ENCODE measurements at regions not wholly inside any gene's neighbourhood (a gene's known extent, or its start where the extent isn't known, plus 50 kb on each side); places are given as distances from the start of the nearest gene placed in this dataset.
A peak's percentile ranks its signal among the peaks of the same experiment; 100 is the strongest.

DNA sequence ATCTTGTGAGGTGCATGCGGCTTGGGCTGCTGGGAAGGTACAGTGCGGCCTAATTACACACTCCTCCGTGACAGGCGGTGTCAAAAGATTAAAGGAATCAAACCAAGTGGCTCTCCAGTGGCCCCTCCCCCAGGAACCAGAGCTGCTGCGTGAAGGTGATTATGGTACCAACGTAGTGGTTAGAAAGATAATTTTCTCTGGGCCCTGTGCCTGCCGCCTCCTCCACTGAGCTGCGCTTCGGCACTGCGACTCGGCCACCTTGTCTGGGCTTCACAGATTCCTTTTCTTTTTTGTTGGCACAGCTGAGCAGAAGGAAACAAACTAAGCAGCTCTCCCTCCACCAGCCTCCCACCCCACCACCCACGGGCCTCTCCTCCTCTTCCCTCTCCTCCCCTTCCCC lies 113.2 kb upstream of the SDK2 start:
- no peak for DNase-seq

DNA sequence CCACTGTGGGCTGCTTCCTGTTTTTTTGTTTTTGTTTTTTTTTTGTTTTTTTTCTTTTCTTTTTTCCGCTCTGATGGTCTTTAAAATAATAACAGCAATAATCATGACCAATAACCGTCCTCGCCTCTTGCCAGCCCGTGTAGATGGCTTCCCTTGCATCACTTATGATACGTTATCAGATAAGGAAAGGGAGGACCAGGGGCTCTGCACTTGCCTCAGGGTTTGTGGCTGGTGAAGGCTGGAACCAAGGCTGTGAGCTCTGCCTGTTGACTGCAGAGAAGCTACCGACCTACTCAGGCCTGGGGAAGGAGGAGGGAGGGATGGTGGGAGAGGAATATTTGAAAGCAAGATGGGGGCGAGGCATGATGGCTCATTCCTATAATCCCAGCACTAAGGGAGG lies 114.0 kb upstream of the SDK2 start:
- no peak for DNase-seq

DNA sequence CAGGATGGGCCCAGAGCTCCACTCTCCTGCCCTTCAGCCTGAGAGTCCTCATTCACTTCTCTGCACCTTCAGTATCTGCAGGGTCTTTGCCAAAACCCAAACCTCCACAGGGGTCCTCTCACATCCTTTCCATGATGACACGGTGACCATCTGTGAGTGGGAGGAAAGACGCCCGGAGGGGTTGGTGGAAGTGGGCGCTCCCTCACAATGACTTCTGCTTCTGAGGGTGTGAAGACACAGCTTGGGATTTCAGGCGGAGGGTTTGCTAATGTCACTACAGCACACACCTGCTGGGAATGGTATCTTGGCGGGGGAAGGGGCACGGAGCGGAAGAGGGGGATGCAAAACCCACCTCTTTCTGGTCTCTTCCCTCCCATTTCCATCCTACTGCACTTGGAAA lies 115.1 kb upstream of the SDK2 start:
- no peak for DNase-seq

DNA sequence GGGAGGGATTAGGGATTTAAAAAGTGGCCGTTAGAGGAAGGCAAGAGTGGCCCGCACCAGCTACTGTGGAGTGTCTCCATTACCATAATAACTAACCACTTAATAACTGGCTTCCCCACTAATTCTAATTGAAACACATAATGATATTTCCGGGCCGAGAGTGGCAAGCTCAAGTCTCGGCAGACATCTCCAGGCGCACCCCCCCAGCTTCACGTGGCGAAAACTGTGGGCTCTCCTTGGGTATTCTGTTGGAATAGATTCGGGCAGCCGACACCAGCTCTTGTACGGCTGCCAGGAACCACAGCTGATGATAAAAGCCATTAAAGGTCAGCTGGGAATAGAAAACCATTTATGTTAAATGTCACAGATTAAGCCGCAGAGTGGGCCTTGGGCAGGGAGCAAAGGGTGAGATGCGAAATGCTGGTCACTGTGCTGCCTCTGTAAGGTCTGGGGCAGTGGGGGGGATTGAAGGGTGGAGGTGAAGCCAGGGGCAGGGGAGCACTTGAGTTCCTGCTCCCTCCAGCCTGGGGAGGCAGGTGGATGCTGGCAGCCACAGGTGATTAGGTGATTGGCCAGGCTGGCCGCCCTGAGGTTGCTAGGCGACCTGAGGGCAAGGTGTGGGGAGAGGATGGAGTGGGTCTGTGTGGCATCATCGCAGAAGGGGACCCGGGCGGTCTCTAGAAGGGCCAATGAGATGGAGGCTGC lies 115.6 kb upstream of the SDK2 start:
- DNase-seq, result no peak

DNA sequence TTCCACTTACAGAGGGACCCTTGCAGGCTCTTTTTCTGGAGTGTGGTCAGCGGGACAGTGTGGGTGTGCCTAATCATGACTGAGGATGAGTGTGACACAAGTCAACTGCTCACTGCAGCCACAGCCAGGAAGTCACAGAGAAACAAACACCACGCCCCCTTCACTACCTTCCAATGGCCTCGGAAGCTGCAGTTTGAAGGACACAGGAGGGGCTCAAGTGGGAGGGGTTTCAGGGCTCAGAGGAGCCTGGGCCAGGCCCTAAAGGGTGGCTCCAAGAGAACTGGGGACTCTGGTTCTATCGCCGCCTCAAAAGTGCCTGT lies 116.2 kb upstream of the SDK2 start:
- DNase-seq, result no peak

DNA sequence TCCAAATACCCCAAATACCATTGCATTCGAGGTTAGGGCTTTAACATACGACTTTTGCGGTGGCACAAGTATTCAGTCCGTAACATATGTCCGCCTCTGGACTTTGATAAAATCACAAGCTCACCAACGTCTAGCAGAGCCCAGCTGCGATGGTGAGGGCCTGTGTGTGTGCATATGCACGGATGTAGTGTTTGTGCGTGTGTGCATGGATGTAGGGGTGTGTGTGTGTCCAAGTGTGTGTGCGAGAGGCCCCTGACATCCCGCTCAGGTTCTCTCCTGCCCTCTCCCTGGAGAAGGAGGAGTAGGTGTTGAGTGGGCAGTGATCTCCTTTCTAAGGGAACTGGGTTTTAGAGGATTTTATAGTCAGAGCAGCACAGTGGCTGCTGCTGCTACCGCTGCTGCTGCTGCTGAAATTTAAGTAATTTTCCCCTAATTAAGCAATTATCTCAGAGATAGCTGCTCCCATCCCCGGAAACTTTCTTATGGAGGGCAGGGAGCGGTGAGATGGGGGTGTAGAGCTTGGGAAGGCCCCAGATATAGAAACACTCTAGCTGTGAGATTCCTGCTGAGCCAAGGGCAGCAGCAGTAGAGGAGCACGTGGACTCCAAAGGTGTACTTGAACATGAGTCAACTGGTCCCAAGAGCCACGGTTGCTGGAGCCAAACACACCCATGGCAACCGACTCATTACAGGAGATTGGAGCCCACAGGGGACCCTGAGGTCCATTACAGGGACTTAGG lies 121.7 kb upstream of the SDK2 start:
- no peak for DNase-seq

DNA sequence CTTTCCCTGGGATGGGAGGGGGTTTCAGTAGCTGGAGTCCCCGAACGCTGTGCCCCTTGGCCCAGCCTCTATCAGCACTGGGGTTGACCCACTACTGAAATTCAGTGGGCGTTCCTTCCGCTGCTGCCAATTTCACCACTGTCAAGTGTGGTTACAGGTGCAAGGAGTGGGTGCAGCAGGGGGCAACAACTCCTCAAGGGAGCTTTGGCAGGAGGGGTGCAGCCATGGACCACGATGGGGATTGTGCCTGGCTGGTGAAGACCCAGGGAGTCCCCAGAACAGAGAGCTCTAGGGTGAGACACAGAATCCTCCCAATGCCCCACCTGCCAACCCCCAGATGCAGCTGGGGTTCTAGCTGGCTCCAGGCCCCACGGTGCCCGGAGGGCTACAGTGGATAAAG lies 123.5 kb upstream of the SDK2 start:
- no peak for DNase-seq

DNA sequence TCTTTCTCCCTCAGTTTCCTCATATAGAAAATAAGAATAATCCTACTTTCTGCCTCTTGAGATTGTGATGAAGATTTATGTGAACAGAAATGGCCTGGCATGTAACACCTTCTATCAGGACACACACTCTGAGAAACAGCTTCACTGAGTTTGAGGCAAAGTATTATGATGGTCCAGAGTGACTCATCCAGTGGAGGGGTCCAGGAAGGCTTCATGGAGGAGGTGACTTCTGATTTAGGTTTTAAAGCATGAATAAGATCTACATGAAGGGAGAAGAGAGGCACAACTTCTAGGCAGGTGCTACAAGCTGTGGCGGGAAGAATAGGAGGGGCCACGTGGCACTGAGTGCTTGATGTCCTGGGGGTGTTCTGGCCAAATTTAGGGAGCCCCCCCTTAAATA lies 124.4 kb upstream of the SDK2 start:
- DNase-seq, result no peak

DNA sequence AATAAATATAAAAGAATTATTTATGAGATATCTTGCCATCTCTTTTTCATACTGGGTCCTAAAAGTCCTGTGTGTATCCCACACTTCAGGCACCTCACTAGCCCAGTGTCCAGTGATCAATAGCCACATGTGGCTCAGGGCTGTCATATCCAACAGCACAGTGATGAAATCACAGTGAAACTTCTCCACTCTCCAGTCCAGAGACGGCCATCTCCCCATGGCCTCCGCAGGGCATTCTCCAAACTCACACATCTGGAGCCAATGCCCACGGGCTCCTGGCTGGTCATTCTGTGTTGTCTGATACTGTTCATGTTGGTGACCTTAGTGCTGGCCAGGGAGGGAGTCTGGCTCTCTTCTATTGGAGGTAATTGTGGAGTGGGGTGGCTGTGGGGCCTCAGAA lies 125.2 kb upstream of the SDK2 start:
- DNase-seq, result no peak

DNA sequence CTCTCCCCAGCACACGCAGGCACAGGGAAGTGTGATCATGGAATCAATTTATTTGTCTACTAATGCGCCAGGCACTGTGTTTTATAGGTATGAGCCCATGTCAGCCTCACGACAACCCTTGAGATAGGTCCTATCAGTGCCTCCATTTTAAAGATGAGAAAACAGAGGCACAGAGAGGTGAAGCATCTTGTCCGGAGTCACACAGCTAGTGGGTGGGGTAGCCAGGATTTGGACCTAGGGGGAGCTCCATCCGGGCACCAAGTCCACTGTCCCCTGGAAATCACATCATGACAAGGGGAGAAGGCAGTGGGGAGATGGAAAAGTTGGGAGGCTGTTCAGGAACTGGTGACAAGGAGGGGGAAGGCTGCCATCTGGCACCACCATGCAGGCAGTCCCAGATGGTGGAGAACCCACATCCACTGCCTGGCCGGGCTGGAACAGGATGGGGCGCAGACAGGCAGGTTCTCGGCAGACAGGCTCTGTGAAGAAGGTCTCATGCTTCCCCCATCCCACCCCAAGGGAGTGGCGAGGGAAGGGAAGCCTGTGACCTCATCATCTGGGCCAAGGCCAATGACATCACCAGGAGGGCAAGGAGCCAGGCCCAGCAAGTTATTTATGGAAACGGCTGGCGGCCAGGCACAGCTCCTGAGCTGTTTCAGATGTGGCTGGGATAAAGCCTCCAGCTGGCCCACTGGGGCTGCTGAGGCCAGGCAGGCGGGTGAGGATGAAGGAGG lies 126.0 kb upstream of the SDK2 start:
- peak; percentile 58 to 83 for DNase-seq

DNA sequence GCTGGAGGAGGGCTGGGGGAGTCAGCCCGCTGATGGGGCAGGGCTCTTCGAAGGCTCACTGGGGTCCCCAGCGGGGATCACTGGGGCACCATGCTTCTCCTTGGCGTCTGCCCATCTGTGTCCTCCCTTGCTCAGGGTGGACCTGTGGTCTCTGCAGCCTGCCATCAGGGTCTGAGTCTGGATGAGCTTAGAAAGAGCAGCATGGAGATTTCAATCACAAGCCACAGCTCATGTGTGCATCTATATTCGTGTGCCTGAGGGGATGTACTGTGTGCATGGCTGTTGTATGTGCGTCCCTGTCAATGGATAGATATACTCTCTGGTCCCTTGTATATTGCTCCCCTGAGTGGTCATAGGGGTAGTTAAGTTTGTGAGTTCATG lies 126.6 kb upstream of the SDK2 start:
- no peak for DNase-seq

DNA sequence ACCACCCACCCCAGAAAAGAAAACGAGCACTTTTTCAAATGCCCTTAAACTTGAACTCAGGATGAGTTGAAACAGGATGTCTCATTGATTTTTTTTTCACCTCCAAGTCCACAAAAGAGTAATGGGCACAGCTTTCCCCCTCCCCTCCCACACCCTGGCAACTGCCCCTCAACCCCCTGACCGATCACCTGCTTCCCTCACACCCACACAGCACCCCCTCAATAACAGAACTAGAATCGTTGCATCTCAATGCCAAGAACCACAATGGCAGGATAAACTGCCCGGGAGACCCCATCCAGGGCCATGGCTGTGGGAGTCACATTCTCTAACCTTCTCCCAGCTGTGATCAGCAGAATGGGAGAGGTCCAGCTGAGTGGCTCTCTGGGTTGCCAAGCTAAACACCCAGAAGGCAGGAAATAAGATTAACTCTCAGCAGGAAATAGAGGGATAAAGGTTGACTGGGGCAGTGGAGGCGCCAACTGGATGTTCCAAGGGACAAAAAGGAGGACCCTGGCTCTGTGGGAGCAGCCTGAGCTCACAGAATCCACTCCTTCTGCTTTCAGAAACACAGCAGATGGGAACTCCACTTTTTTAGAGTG lies 128.0 kb upstream of the SDK2 start:
- DNase-seq, result no peak

DNA sequence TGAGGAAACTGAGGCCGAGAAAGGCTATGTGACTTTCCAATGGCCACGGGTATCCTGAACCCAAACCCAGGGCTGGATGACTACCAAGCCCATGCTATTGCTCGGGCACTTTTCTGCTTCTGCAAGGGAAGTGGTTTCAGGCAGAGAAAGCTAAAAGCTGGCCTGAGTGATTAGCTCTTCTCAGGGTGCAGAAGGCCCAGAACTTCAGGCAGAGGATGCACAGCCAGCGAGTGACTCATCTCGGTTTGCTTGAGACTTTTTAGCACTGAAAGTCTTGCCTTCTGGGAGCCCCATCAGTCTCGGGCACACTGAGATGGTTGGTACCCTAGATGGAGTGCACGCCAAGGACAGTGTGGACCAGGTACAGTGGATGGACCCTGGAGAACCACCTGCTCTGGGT lies 129.5 kb upstream of the SDK2 start:
- no peak for DNase-seq

DNA sequence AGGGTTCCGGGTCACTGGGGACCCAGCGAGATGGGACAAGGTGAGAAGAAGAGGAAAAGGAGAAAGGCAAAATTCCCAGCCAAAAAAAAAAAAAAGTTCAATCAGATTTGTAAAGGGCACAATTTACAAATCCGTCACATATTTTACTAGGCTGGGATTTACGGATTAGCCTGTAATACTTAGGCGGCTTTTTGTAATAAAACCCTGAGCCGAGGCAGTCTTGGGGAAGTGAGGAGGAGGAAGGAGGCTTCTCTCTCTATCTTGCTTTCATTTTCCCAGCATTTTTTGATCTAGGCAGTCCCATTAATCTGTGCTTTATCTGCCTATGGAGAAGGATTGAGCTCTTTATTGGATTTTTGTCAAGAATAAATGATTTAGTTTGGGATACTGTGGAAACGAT lies 130.6 kb upstream of the SDK2 start:
- DNase-seq, result no peak

DNA sequence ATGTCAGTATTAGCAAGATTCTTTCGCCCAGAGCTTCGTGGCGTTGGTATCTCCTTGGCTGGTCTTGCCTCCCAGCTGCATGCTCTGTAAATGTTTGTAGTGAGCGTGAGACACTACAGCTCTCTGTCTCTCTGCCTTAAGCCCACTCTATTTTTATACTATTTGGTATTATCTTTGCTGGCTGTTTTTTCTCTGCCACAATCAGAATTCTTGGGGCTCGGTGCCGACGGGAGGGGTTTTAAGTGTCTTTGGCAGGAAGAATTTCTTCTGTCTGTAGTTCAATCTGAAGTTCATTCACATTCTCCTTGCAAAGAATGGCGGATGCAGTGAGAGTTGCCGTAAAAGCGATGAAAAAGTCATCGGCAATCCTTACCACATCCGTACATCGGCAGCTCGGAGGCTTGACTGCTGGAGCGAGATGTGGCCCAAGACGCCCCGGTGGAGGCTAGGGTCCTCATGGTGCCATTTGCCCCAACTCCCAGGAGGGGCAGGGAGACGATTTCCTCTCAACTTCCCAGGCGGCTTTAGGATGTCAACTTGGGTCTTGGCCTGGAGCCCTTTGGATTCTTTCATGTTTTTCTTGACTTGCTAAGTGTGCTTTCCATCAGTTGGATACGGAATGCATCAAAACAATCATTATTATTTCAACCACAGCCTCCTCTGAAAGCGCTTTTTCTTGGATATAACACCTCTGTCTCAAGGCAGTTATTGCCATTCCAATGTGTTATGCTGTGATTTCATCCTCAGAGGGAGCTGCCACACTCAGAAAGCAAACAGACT lies 132.3 kb upstream of the SDK2 start:
- DNase-seq, result no peak

DNA sequence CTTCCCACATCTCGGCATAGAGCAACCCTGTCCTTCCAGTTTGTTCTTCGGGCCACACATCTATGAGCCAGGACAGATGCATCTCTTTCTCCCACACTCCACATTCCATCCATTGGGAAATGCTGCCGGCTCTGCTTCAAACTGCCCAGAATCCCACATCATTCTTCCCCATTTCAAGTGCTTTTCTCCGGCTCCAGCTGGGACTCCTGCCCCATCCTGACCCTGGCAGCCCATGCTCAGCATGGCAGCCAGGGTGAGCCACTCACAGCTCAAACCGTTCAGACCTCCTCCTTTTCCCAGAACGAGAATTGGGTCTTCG lies 132.8 kb upstream of the SDK2 start:
- DNase-seq, result no peak

DNA sequence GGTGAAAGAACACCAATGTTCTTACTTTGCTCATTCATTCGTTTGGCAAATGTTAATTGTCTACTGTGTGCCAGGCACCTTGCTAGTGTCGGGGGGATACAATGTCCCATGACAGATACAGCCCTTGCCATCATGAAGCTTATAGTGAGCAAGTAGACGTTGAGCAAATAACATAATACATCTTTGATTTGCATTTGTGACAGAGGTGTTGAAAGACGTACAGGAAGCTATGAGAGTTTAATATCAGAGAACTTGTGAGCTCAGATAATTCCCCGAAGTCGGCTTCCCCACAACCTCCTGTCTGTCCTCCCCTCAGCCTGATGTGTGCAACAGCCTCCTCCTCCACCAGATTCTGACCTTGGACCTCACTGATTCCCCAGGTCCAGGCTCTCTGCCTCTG lies 138.0 kb upstream of the SDK2 start:
- no peak for DNase-seq

DNA sequence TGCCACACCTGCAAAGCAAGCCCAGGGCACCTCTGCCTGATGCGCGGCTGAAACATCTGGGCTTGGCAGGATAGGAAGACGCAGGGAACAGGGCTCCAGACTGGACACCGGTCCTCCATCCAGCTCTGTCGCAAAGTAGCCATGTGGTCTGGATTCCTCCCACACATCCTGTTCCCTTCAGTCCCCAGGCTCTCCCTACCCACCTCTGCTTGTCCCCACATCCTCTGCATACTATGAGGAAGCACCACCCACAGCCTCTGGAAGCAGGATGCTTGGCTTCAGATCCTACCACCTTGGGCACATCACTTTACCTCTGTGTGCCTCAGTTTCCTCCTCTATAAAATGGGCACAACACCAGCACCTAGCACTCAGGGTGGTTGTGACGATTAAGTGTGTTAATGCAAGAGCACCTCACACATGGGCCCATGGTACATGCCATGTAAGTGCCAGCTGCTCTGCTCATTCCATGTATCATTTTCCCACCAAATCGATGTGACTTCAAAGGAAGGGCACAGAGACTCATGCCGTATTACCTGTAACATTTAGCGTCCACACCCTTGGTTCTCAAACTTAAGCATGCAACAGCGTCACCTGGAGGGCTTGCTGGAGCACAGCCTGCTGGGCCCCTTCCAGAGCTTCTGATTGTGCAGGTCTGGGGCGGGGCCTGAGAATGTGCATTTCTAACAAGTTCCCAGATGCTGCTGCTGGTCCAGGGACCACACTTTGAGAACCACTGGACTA lies 138.6 kb upstream of the SDK2 start:
- no peak for DNase-seq

DNA sequence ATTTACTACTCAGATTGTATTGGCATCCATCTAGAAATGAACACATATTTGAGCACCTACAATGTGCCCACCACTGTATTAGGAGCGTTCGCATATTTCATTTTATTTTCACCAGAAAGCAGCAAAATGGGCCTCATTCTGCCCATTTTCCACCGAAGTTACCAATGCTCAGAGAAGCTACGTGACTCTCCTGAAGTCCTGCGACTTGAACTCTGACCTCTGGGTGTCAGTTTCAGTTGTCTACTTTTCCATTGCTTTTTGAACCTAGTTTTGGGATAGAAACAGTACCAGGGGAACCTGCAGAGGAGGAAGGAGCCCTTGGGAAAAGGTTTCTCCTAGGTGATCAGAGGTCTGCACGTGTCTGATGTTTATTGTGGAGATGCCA lies 139.1 kb upstream of the SDK2 start:
- DNase-seq, result no peak

DNA sequence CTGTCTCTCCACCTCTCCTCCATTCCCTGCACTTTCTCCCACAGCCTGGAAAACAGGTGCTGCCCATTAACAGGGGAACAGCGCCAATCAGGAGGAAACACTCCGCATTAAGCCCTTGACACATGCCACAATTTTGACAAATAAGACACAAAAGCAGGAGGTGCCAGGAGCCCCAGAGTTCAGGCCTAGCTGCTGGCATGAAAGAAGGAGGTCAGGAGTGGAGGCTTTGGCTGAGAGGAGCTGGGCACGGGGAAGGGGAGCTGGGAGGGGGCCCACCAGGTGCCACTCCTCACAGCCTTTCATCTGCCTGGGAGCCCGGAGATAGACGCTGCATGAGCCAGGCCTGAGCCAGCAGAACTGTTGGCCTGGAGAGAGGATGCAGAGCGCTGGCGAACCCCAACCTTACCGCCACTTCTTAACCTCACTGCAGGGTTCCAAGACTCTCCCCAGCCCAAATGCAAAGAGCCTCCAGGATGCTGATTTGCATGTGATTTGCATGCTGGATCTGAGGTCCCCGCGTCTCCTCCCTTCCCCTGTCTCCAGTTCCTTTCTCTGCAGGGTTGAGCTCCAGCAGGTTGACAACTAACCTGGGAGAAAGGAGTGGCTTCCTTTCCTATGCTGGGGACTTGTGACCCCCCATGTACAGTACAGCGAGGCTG lies 139.8 kb upstream of the SDK2 start:
- no peak for DNase-seq

DNA sequence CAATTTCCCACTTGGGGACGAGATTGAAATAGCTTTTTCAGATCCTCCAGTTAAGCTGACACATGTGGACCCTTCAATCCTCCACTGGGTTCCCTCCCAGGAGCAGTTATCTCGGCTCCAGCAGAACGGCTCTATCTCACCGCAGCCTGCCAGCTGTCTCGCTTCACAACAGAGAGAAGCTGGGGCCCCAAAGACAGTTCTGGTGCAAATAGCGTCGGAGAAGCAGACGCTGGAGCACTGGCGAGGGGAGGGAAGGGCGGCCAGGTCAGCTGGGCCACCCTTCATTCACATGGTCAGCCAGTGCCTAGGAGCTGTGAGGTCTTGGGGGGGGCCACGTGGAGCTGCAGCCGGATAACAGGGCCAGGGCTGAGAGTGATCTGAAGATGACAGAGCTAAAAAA lies 141.3 kb upstream of the SDK2 start:
- no peak for DNase-seq
